ENCODE measurements at regions not wholly inside any gene's neighbourhood (a gene's known extent, or its start where the extent isn't known, plus 50 kb on each side); places are given as distances from the start of the nearest gene placed in this dataset.

GRCh38 chr22:23431337-23432072 is 148.6 kb downstream of the IGLL1 start (continued):
- TF ChIP-seq ZNF407 (CRISPR knock-in tag; IDR thresholded peaks at IDR 0.05; ENCODE audit: not compliant biosample characterization) (no peak), TBP (CRISPR knock-in tag; IDR thresholded peaks at IDR 0.05) (no peak), POLR2A (IDR thresholded peaks at IDR 0.05; ENCODE audit: insufficient read depth in 1 of 2, low read depth in 2 of 2, low read length in 2 of 2) (no peak), ZEB1 (IDR thresholded peaks at IDR 0.05; ENCODE audit: insufficient replicate concordance, low read depth) (no peak), ARHGAP35 (CRISPR knock-in tag; IDR thresholded peaks at IDR 0.05; ENCODE audit: borderline replicate concordance) (no peak), ZMYM2 (CRISPR knock-in tag; IDR thresholded peaks at IDR 0.05) (no peak), ZNF839 (CRISPR knock-in tag; IDR thresholded peaks at IDR 0.05; ENCODE audit: borderline replicate concordance) (0 out of 2 replicates have a peak, but pooled peaks have one; percentile 45), SMYD3 (CRISPR knock-in tag; IDR thresholded peaks at IDR 0.05) (no peak), CENPBD1 (CRISPR knock-in tag; IDR thresholded peaks at IDR 0.05; ENCODE audit: borderline replicate concordance, low read depth) (no peak), HES4 (CRISPR knock-in tag; IDR thresholded peaks at IDR 0.05; ENCODE audit: borderline replicate concordance) (no peak), SIN3B (IDR thresholded peaks at IDR 0.05; ENCODE audit: low read length) (no peak), REL (CRISPR knock-in tag; conservative IDR thresholded peaks at IDR 0.05) (no peak), ZNF234 (CRISPR knock-in tag; conservative IDR thresholded peaks at IDR 0.05) (no peak), GLMP (CRISPR knock-in tag; IDR thresholded peaks at IDR 0.05; ENCODE audit: borderline replicate concordance) (no peak), ZNF674 (CRISPR knock-in tag; IDR thresholded peaks at IDR 0.05; ENCODE audit: low read depth) (0 out of 2 replicates have a peak, but pooled peaks have one; percentile 26), ZSCAN22 (CRISPR knock-in tag; IDR thresholded peaks at IDR 0.05) (no peak), IRF9 (CRISPR knock-in tag; IDR thresholded peaks at IDR 0.05; ENCODE audit: borderline replicate concordance) (no peak), ZNF274 (CRISPR knock-in tag; IDR thresholded peaks at IDR 0.05) (no peak), ZNF263 (CRISPR knock-in tag; IDR thresholded peaks at IDR 0.05) (no peak), HNRNPL (IDR thresholded peaks at IDR 0.05; ENCODE audit: low read depth, low read length) (no peak)
